Hepatocyte (in vitro differentiated cells): ENCODE measurements at regions not wholly inside any gene's neighbourhood (a gene's known extent, or its start where the extent isn't known, plus 50 kb on each side); places are given as distances from the start of the nearest gene placed in this dataset.

Experiments
- DNase-seq: peaks from one replicate; pipeline ENCODE4 v3.0.0-alpha.2; 2016; ENCODE audit warnings: low spot score
- H2AFZ ChIP-seq: fragments of 200-600 bp; sonication (generic); 2 replicates; pipeline ENCODE4 v1.6.0; 2016; ENCODE audit warnings: antibody characterized with exemption, mild to moderate bottlenecking
- H3K27ac ChIP-seq: fragments of 200-600 bp; sonication (generic); 2 replicates; pipeline ENCODE4 v1.5.1; 2016; ENCODE audit warnings: mild to moderate bottlenecking
- H3K27me3 ChIP-seq: fragments of 200-600 bp; sonication (generic); 2 replicates; pipeline ENCODE4 v1.6.1; 2016
- H3K36me3 ChIP-seq: fragments of 200-600 bp; sonication (generic); replicated peaks from 2 replicates; pipeline ENCODE4 v1.5.1; 2016; ENCODE audit warnings: low read depth; ENCODE audit not compliant: insufficient read depth
- H3K4me1 ChIP-seq: fragments of 200-600 bp; sonication (generic); 2 replicates; pipeline ENCODE4 v1.5.1; 2016; ENCODE audit warnings: mild to moderate bottlenecking, moderate library complexity; ENCODE audit not compliant: insufficient read depth
- H3K4me2 ChIP-seq: fragments of 200-600 bp; sonication (generic); 2 replicates; pipeline ENCODE4 v1.6.0; 2016
- H3K4me3 ChIP-seq: fragments of 200-600 bp; sonication (generic); 2 replicates; pipeline ENCODE4 v1.5.1; 2016; ENCODE audit warnings: mild to moderate bottlenecking
- H3K79me2 ChIP-seq: fragments of 200-600 bp; sonication (generic); 2 replicates; pipeline ENCODE4 v1.6.0; 2017; ENCODE audit warnings: mild to moderate bottlenecking
- H3K9me2 ChIP-seq: fragments of 200-600 bp; sonication (generic); replicated peaks from 2 replicates; pipeline ENCODE4 v1.6.0; 2017; ENCODE audit warnings: mild to moderate bottlenecking; ENCODE audit not compliant: insufficient read depth
- H3K9me3 ChIP-seq: fragments of 200-600 bp; sonication (generic); 2 replicates; pipeline ENCODE4 v1.5.1; 2016; ENCODE audit warnings: low read depth, mild to moderate bottlenecking
- H4K20me1 ChIP-seq: fragments of 200-600 bp; sonication (generic); 2 replicates; pipeline ENCODE4 v1.6.0; 2016; ENCODE audit warnings: mild to moderate bottlenecking; ENCODE audit not compliant: insufficient read depth, poor library complexity, severe bottlenecking
- CTCF ChIP-seq: fragments of 200-600 bp; sonication (generic); IDR thresholded peaks from 2 replicates; pipeline ENCODE4 v1.5.1; 2016; ENCODE audit warnings: antibody characterized with exemption, mild to moderate bottlenecking; ENCODE audit not compliant: poor library complexity
- EZH2 ChIP-seq: fragments of 200-600 bp; sonication (generic); IDR thresholded peaks from 2 replicates; pipeline ENCODE4 v1.6.1; 2016; ENCODE audit warnings: antibody characterized with exemption, mild to moderate bottlenecking, borderline replicate concordance
- EZH2phosphoT487 ChIP-seq: fragments of 200-600 bp; sonication (generic); IDR thresholded peaks from one replicate; pipeline ENCODE4 v1.6.1; 2018; ENCODE audit warnings: antibody characterized with exemption, mild to moderate bottlenecking, low read depth, moderate library complexity; ENCODE audit not compliant: unreplicated experiment, severe bottlenecking
- WGBS: methylation state at CpG from one replicate; pipeline ENCODE4 v1.1.6; 2016; ENCODE audit warnings: low lambda C conversion rate; ENCODE audit errors: missing lambda C conversion rate; 5-methylcytosine and 5-hydroxymethylcytosine counted together

DNA sequence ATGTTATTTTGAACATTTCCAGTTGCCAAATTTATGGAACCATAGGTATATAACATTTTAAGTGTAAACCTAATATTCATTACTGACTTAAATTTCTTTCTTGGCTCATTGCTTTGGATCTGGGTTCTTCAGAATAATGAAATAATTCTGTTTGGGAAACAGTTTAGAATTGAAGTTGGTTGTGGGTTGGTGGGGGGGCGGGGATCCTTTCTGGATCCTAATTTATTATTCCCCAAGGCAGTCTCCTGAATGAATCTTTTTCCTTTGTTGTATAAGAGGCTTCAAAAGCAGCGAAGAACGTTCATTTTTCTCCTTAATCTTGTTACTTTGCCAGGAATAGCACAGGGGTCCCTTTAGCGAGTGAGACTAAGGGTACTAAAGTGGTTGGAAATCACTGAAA is 325.5 kb downstream of the FOXG1 start:
- Histone ChIP-seq H3K4me1 (no peaks in the 10 kb centered on the region), H3K9me2 (no peaks in the 10 kb centered on the region), H3K36me3 (no peaks in the 10 kb centered on the region), H3K79me2 (no peaks in the 10 kb centered on the region), H3K27ac (no peak overlapping the region), H3K4me2 (no peak overlapping the region), H3K9me3 (no peaks in the 10 kb centered on the region), H4K20me1 (no peaks in the 10 kb centered on the region), H3K27me3 (no peaks in the 10 kb centered on the region), H2AFZ (no peak overlapping the region), H3K4me3 (no peak overlapping the region)
- TF ChIP-seq EZH2 = no peak
- TF ChIP-seq CTCF = no peak
- TF ChIP-seq EZH2phosphoT487 = no peak
- 73% methylated on average over 4 of the region's 4 CpGs for WGBS
- DNase-seq = no peak

GRCh38 chr14:29097476-29097875 is 330.9 kb downstream of the FOXG1 start:
- Histone ChIP-seq H3K4me1 (no peaks in the 10 kb centered on the region), H3K79me2 (no peaks in the 10 kb centered on the region), H3K9me2 (no peaks in the 10 kb centered on the region), H3K27ac (no peak overlapping the region), H3K9me3 (no peaks in the 10 kb centered on the region), H4K20me1 (no peaks in the 10 kb centered on the region), H3K4me2 (no peak overlapping the region), H3K27me3 (no peaks in the 10 kb centered on the region), H3K4me3 (no peak overlapping the region), H2AFZ (no peak overlapping the region), H3K36me3 (no peaks in the 10 kb centered on the region)
- TF ChIP-seq EZH2phosphoT487 = no peak
- TF ChIP-seq EZH2 = no peak
- no peak for TF ChIP-seq CTCF
- no peak for DNase-seq
- 70% methylated on average over 1 of the region's 1 CpG for WGBS

- no peak for DNase-seq
- no peak overlapping the region for H3K4me3 ChIP-seq
- no peak overlapping the region for H3K27ac ChIP-seq
- H3K4me2 ChIP-seq = no peak overlapping the region
- no peaks in the 10 kb centered on the region for H3K9me2 ChIP-seq
- no peaks in the 10 kb centered on the region for H3K27me3 ChIP-seq
- H3K79me2 ChIP-seq = no peaks in the 10 kb centered on the region
- H3K4me1 ChIP-seq = no peaks in the 10 kb centered on the region
- no peaks in the 10 kb centered on the region for H4K20me1 ChIP-seq
- 65% methylated on average over 4 of the region's 4 CpGs for WGBS
- TF ChIP-seq EZH2 (no peak), EZH2phosphoT487 (no peak), CTCF (no peak)
- H3K9me3 ChIP-seq = no peaks in the 10 kb centered on the region
- H2AFZ ChIP-seq = no peak overlapping the region
- H3K36me3 ChIP-seq = no peaks in the 10 kb centered on the region
These were observed 332.1 kb downstream of the FOXG1 start for GRCh38 chr14:29098656-29099055.

DNA sequence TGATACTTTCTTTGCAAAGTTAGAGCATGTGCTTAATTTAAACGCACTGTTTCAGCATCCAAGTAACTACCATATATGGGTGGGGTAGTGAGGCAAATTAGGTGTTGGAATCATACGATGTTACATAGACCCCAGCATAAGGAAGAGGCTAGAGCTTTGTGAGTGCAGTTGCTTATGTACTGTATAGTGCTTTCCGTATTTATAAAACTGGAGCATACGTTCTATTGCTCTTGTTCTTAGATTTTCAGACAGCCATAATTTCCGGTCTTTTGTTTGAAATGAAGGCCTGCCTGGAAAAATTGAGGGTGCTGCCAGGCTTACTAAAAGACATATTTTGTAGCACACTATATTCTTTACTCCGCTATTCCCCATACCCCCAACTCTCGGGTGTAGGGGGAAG is 335.7 kb downstream of the FOXG1 start:
- Histone ChIP-seq H3K4me1 (no peaks in the 10 kb centered on the region), H3K27ac (no peak overlapping the region), H3K79me2 (no peaks in the 10 kb centered on the region), H3K27me3 (no peaks in the 10 kb centered on the region), H4K20me1 (no peaks in the 10 kb centered on the region), H3K4me2 (no peak overlapping the region), H3K9me3 (no peaks in the 10 kb centered on the region), H2AFZ (no peak overlapping the region), H3K36me3 (no peaks in the 10 kb centered on the region), H3K9me2 (no peaks in the 10 kb centered on the region), H3K4me3 (no peak overlapping the region)
- TF ChIP-seq EZH2 (no peak), EZH2phosphoT487 (no peak), CTCF (no peak)
- 89% methylated on average over 7 of the region's 7 CpGs for WGBS
- DNase-seq = no peak
